ENCODE measurements at regions not wholly inside any gene's neighbourhood (a gene's known extent, or its start where the extent isn't known, plus 50 kb on each side); places are given as distances from the start of the nearest gene placed in this dataset.

- no peaks in the 10 kb centered on the region for H3K36me3 ChIP-seq (ENCODE audit: control insufficient read depth, insufficient read depth, low read length)
- H3K27me3 ChIP-seq (ENCODE audit: control insufficient read depth, insufficient read depth, low read length, poor library complexity, severe bottlenecking), result no peaks in the 10 kb centered on the region
- no peak overlapping the region for H3K9ac ChIP-seq (ENCODE audit: extremely low read depth, low read length, poor library complexity, severe bottlenecking)
- WGBS, 2 experiments (ENCODE audit: insufficient coverage in 1 of 2, insufficient read length in 1 of 2), result 100% methylated on average over 1 of the region's 1 CpG; no CpG with 5 or more reads in 1 of the 2 experiments
- H3K9me3 ChIP-seq (ENCODE audit: control insufficient read depth, low read length), result no peaks in the 10 kb centered on the region
- TF ChIP-seq CTCF (conservative IDR thresholded peaks at IDR 0.05), result no peak
- H3K27me3 Mint-ChIP-seq (ENCODE audit: insufficient read depth), result no peaks in the 10 kb centered on the region
- no peak overlapping the region for H3K27ac Mint-ChIP-seq
- no peak overlapping the region for H3K4me3 ChIP-seq (ENCODE audit: low read length)
- H3K4me1 ChIP-seq (ENCODE audit: control insufficient read depth, insufficient read depth, low read length), result no peaks in the 10 kb centered on the region
- no peak overlapping the region for H3K27ac ChIP-seq (ENCODE audit: low read depth, low read length)
- H3K4me1 Mint-ChIP-seq, result peaks cover 12% of the 10 kb centered on the region
- no peak for DNase-seq
- H3K4me3 Mint-ChIP-seq, result no peak overlapping the region
- no peaks in the 10 kb centered on the region for H3K9me3 Mint-ChIP-seq
- H3K36me3 Mint-ChIP-seq (ENCODE audit: low read depth), result no peaks in the 10 kb centered on the region
These were observed 141.4 kb downstream of the PLK2 start for GRCh38 chr5:58318468-58318867.

GRCh38 chr5:58317808-58318207, 142.1 kb downstream of the PLK2 start:
- no peaks in the 10 kb centered on the region for H3K27me3 ChIP-seq (ENCODE audit: control insufficient read depth, insufficient read depth, low read length, poor library complexity, severe bottlenecking)
- H3K27me3 Mint-ChIP-seq (ENCODE audit: insufficient read depth), result no peaks in the 10 kb centered on the region
- no peaks in the 10 kb centered on the region for H3K4me1 ChIP-seq (ENCODE audit: control insufficient read depth, insufficient read depth, low read length)
- H3K36me3 Mint-ChIP-seq (ENCODE audit: low read depth), result no peaks in the 10 kb centered on the region
- no peak overlapping the region for H3K27ac ChIP-seq (ENCODE audit: low read depth, low read length)
- TF ChIP-seq CTCF (conservative IDR thresholded peaks at IDR 0.05), result no peak
- H3K36me3 ChIP-seq (ENCODE audit: control insufficient read depth, insufficient read depth, low read length), result no peaks in the 10 kb centered on the region
- H3K4me1 Mint-ChIP-seq, result peaks cover 12% of the 10 kb centered on the region
- H3K9me3 ChIP-seq (ENCODE audit: control insufficient read depth, low read length), result no peaks in the 10 kb centered on the region
- no peak for DNase-seq
- no peak overlapping the region for H3K4me3 ChIP-seq (ENCODE audit: low read length)
- H3K9me3 Mint-ChIP-seq, result no peaks in the 10 kb centered on the region
- H3K9ac ChIP-seq (ENCODE audit: extremely low read depth, low read length, poor library complexity, severe bottlenecking), result no peak overlapping the region
- no peak overlapping the region for H3K27ac Mint-ChIP-seq
- no peak overlapping the region for H3K4me3 Mint-ChIP-seq

GRCh38 chr5:58317009-58317408, 142.9 kb downstream of the PLK2 start:
- Mint-ChIP-seq H3K4me3 (no peak overlapping the region), H3K4me1 (peaks cover 9% of the 10 kb centered on the region)
- no peak for TF ChIP-seq CTCF (conservative IDR thresholded peaks at IDR 0.05)

More at GRCh38 chr5:58317009-58317408, 142.9 kb downstream of the PLK2 start:
- H3K9me3 ChIP-seq (ENCODE audit: control insufficient read depth, low read length), result no peaks in the 10 kb centered on the region
- no peak overlapping the region for H3K9ac ChIP-seq (ENCODE audit: extremely low read depth, low read length, poor library complexity, severe bottlenecking)
- no peak overlapping the region for H3K27ac Mint-ChIP-seq
- no peaks in the 10 kb centered on the region for H3K36me3 Mint-ChIP-seq (ENCODE audit: low read depth)
- DNase-seq, result no peak
- WGBS, 2 experiments (ENCODE audit: insufficient coverage in 1 of 2, insufficient read length in 1 of 2), result 91 to 93% methylated on average over 5 to 7 of the region's 7 CpGs
- H3K4me1 ChIP-seq (ENCODE audit: control insufficient read depth, insufficient read depth, low read length), result no peaks in the 10 kb centered on the region
- no peak overlapping the region for H3K27ac ChIP-seq (ENCODE audit: low read depth, low read length)
- no peaks in the 10 kb centered on the region for H3K9me3 Mint-ChIP-seq
- H3K27me3 ChIP-seq (ENCODE audit: control insufficient read depth, insufficient read depth, low read length, poor library complexity, severe bottlenecking), result no peaks in the 10 kb centered on the region
- no peaks in the 10 kb centered on the region for H3K27me3 Mint-ChIP-seq (ENCODE audit: insufficient read depth)
- no peaks in the 10 kb centered on the region for H3K36me3 ChIP-seq (ENCODE audit: control insufficient read depth, insufficient read depth, low read length)
- H3K4me3 ChIP-seq (ENCODE audit: low read length), result no peak overlapping the region

Data from endodermal cell (in vitro differentiated cells).